ENCODE measurements at regions not wholly inside any gene's neighbourhood (a gene's known extent, or its start where the extent isn't known, plus 50 kb on each side); places are given as distances from the start of the nearest gene placed in this dataset.

- Histone ChIP-seq H3K27me3 (ENCODE audit: low read depth) (no peaks in the 10 kb centered on the region), H3K36me3 (no peaks in the 10 kb centered on the region), H3K4me1 (no peaks in the 10 kb centered on the region), H3K4me3 (no peak overlapping the region), H3K27ac (replicated peaks) (no peak overlapping the region), H3K9me3 (replicated peaks) (no peaks in the 10 kb centered on the region)
- intact Hi-C loops (cut with micrococcal nuclease) = no loop called here
- no peak for DNase-seq
- TF ChIP-seq CTCF (IDR thresholded peaks at IDR 0.05; ENCODE audit: borderline replicate concordance) = no peak
Measured at GRCh38 chr9:75664597-75664996, 225.9 kb upstream of the PCSK5 start.

- H3K9me3 ChIP-seq (replicated peaks) = no peaks in the 10 kb centered on the region
- no peaks in the 10 kb centered on the region for H3K36me3 ChIP-seq
- no peak for DNase-seq
- no peaks in the 10 kb centered on the region for H3K4me1 ChIP-seq
- H3K4me3 ChIP-seq = no peak overlapping the region
- no peak overlapping the region for H3K27ac ChIP-seq (replicated peaks)
- H3K27me3 ChIP-seq (ENCODE audit: low read depth) = no peaks in the 10 kb centered on the region
- no peak for TF ChIP-seq CTCF (IDR thresholded peaks at IDR 0.05; ENCODE audit: borderline replicate concordance)
- intact Hi-C loops (cut with micrococcal nuclease) = no loop called here
Measured at GRCh38 chr9:75666856-75667554, 223.5 kb upstream of the PCSK5 start.

- peaks cover 14% of the 10 kb centered on the region for H3K9me3 ChIP-seq (replicated peaks)
- TF ChIP-seq CTCF (IDR thresholded peaks at IDR 0.05; ENCODE audit: borderline replicate concordance) = no peak
- H3K27ac ChIP-seq (replicated peaks) = no peak overlapping the region
- H3K36me3 ChIP-seq = no peaks in the 10 kb centered on the region
- no peak overlapping the region for H3K4me3 ChIP-seq
- H3K27me3 ChIP-seq (ENCODE audit: low read depth) = no peaks in the 10 kb centered on the region
- no peak for DNase-seq
- intact Hi-C loops (cut with micrococcal nuclease) = no loop called here
- no peaks in the 10 kb centered on the region for H3K4me1 ChIP-seq
Measured at GRCh38 chr9:75669721-75670120, 220.8 kb upstream of the PCSK5 start.

GRCh38 chr9:75671354-75671753, 219.1 kb upstream of the PCSK5 start:
- Histone ChIP-seq H3K4me1 (no peaks in the 10 kb centered on the region), H3K36me3 (no peaks in the 10 kb centered on the region), H3K4me3 (no peak overlapping the region), H3K27ac (replicated peaks) (no peak overlapping the region), H3K27me3 (ENCODE audit: low read depth) (no peaks in the 10 kb centered on the region), H3K9me3 (replicated peaks) (peaks cover 14% of the 10 kb centered on the region)
- intact Hi-C loops (cut with micrococcal nuclease) = no loop called here
- no peak for TF ChIP-seq CTCF (IDR thresholded peaks at IDR 0.05; ENCODE audit: borderline replicate concordance)
- DNase-seq = no peak

DNA sequence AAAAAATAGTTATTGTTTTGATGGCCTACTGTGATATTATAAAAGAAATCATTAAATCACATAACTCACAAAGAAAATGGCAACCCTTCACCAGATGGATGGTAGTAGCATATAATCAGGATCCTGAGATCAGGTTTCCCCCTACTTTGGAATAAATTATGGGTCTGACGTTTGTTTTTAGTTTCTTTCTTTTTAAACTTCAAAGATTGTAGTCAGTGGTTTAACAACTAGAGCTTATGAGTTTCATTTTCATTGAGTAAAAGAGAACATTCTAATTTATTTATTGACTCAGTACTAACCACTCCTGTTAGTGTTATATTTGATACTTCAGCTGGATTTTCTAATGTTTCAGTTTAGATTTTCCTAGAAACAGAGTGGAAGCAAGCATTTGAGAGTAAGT, 218.0 kb upstream of the PCSK5 start:
- intact Hi-C loops (cut with micrococcal nuclease) = no loop called here
- H3K27ac ChIP-seq (replicated peaks) = no peak overlapping the region
- TF ChIP-seq CTCF (IDR thresholded peaks at IDR 0.05; ENCODE audit: borderline replicate concordance) = no peak
- peaks cover 14% of the 10 kb centered on the region for H3K9me3 ChIP-seq (replicated peaks)
- no peaks in the 10 kb centered on the region for H3K27me3 ChIP-seq (ENCODE audit: low read depth)
- no peaks in the 10 kb centered on the region for H3K36me3 ChIP-seq
- H3K4me3 ChIP-seq = no peak overlapping the region
- no peak for DNase-seq
- no peaks in the 10 kb centered on the region for H3K4me1 ChIP-seq

Data from left ventricle myocardium inferior (tissue), 1 donor.